ENCODE measurements at regions not wholly inside any gene's neighbourhood (a gene's known extent, or its start where the extent isn't known, plus 50 kb on each side); places are given as distances from the start of the nearest gene placed in this dataset.
A peak's percentile ranks its signal among the peaks of the same experiment; 100 is the strongest.

GRCh38 chr2:150732491-150732890, 245.0 kb upstream of the RND3 start:
- no peak for ATAC-seq
- H3K27me3 ChIP-seq: no peaks in the 10 kb centered on the region
- no peaks in the 10 kb centered on the region for H3K9me3 ChIP-seq
- no peaks in the 10 kb centered on the region for H3K36me3 ChIP-seq
- no peak overlapping the region for H3K27ac ChIP-seq
- H3K4me3 ChIP-seq: no peak overlapping the region
- TF ChIP-seq EP300 (IDR thresholded peaks at IDR 0.05): no peak
- TF ChIP-seq POLR2AphosphoS5 (IDR thresholded peaks at IDR 0.05): no peak
- no peak for TF ChIP-seq POLR2A (IDR thresholded peaks at IDR 0.05)
- H3K4me1 ChIP-seq: no peaks in the 10 kb centered on the region
- 43 to 57% methylated on average over 1 of the region's 1 CpG for WGBS, 2 donors (ENCODE audit: low coverage in 1 of 2)

- Histone ChIP-seq H3K27me3 (no peaks in the 10 kb centered on the region), H3K4me1 (no peaks in the 10 kb centered on the region), H3K36me3 (no peaks in the 10 kb centered on the region), H3K9me3 (no peaks in the 10 kb centered on the region), H3K4me3 (no peak overlapping the region), H3K27ac (no peak overlapping the region)
- no peak for TF ChIP-seq CTCF (IDR thresholded peaks at IDR 0.05)
- TF ChIP-seq POLR2AphosphoS5 (IDR thresholded peaks at IDR 0.05): no peak
- no peak for TF ChIP-seq EP300 (IDR thresholded peaks at IDR 0.05)
- no peak for TF ChIP-seq POLR2A (IDR thresholded peaks at IDR 0.05)
- no peak for ATAC-seq
These were observed 244.6 kb upstream of the RND3 start for GRCh38 chr2:150732064-150732463.

GRCh38 chr2:150729495-150729955, 242.1 kb upstream of the RND3 start:
- H3K9me3 ChIP-seq: no peaks in the 10 kb centered on the region
- no peaks in the 10 kb centered on the region for H3K27me3 ChIP-seq
- TF ChIP-seq EP300 (IDR thresholded peaks at IDR 0.05) (no peak), POLR2AphosphoS5 (IDR thresholded peaks at IDR 0.05) (no peak), CTCF (IDR thresholded peaks at IDR 0.05) (no peak), POLR2A (IDR thresholded peaks at IDR 0.05) (no peak)
- ATAC-seq: no peak
- no peaks in the 10 kb centered on the region for H3K36me3 ChIP-seq
- H3K27ac ChIP-seq: no peak overlapping the region
- no peak overlapping the region for H3K4me3 ChIP-seq
- no peaks in the 10 kb centered on the region for H3K4me1 ChIP-seq
- WGBS, 2 donors (ENCODE audit: low coverage in 1 of 2): 66 to 94% methylated on average over 3 to 4 of the region's 4 CpGs

- Histone ChIP-seq H3K4me1 (peaks cover 0 to 4% (median 3%) of the 10 kb centered on the region in 3 donors), H3K9me3 (no peaks in the 10 kb centered on the region), H3K27ac (no peak overlapping the region), H3K36me3 (no peaks in the 10 kb centered on the region), H3K4me3 (no peak overlapping the region), H3K27me3 (no peaks in the 10 kb centered on the region)
- WGBS, 2 donors (ENCODE audit: low coverage in 1 of 2): 83 to 90% methylated on average over 1 of the region's 1 CpG
- TF ChIP-seq POLR2A (IDR thresholded peaks at IDR 0.05): no peak
- no peak for TF ChIP-seq POLR2AphosphoS5 (IDR thresholded peaks at IDR 0.05)
- TF ChIP-seq EP300 (IDR thresholded peaks at IDR 0.05): no peak
- no peak for TF ChIP-seq CTCF (IDR thresholded peaks at IDR 0.05)
- ATAC-seq: no peak
These were observed 230.8 kb upstream of the RND3 start for GRCh38 chr2:150718280-150718679.

GRCh38 chr2:150716186-150716585, 228.7 kb upstream of the RND3 start:
- Histone ChIP-seq H3K9me3 (no peaks in the 10 kb centered on the region), H3K27ac (no peak overlapping the region), H3K4me3 (no peak overlapping the region), H3K36me3 (no peaks in the 10 kb centered on the region), H3K27me3 (no peaks in the 10 kb centered on the region), H3K4me1 (peaks cover 0 to 4% (median 3%) of the 10 kb centered on the region in 3 donors)
- TF ChIP-seq POLR2AphosphoS5 (IDR thresholded peaks at IDR 0.05): no peak
- no peak for TF ChIP-seq POLR2A (IDR thresholded peaks at IDR 0.05)
- ATAC-seq: peak; percentile 50
- WGBS, 2 donors (ENCODE audit: low coverage in 1 of 2): 40 to 61% methylated on average over 1 of the region's 1 CpG

GRCh38 chr2:150715501-150715900, 228.0 kb upstream of the RND3 start:
- ATAC-seq: no peak

More at GRCh38 chr2:150715501-150715900, 228.0 kb upstream of the RND3 start:
- peaks cover 0 to 4% (median 3%) of the 10 kb centered on the region in 3 donors for H3K4me1 ChIP-seq
- no peaks in the 10 kb centered on the region for H3K27me3 ChIP-seq
- no peak overlapping the region for H3K4me3 ChIP-seq
- H3K27ac ChIP-seq: peak overlapping the region in 1 of 4 donors; percentile 10
- no peaks in the 10 kb centered on the region for H3K9me3 ChIP-seq
- WGBS, 2 donors (ENCODE audit: low coverage in 1 of 2): 76% methylated on average over 4 of the region's 4 CpGs; no CpG with 5 or more reads in 1 of the 2 donors
- no peaks in the 10 kb centered on the region for H3K36me3 ChIP-seq
- TF ChIP-seq POLR2AphosphoS5 (IDR thresholded peaks at IDR 0.05): no peak
- TF ChIP-seq POLR2A (IDR thresholded peaks at IDR 0.05): no peak
- no peak for TF ChIP-seq CTCF (IDR thresholded peaks at IDR 0.05)
- no peak for TF ChIP-seq EP300 (IDR thresholded peaks at IDR 0.05)

Measured in gastroesophageal sphincter (tissue), 4 donors.